Mucosa of gallbladder (tissue), 1 donor: ENCODE measurements at regions not wholly inside any gene's neighbourhood (a gene's known extent, or its start where the extent isn't known, plus 50 kb on each side); places are given as distances from the start of the nearest gene placed in this dataset.

ENCODE experiments used
- DNase-seq: peaks from one replicate; pipeline ENCODE4 v3.0.0-alpha.2; 2020; ENCODE audit warnings: low spot score
- donor health status: DM: no; HTN: no; CAD: no.

- no peak for DNase-seq
These were observed 315.2 kb upstream of the ZEB2 start for GRCh38 chr2:144834998-144835633.

GRCh38 chr2:144834363-144834762 lies 314.4 kb upstream of the ZEB2 start:
- no peak for DNase-seq

GRCh38 chr2:144833075-144833637 lies 313.2 kb upstream of the ZEB2 start:
- no peak for DNase-seq

GRCh38 chr2:144832048-144832447 lies 312.1 kb upstream of the ZEB2 start:
- no peak for DNase-seq

GRCh38 chr2:144830543-144830942 lies 310.6 kb upstream of the ZEB2 start:
- DNase-seq: no peak

GRCh38 chr2:144827404-144827803 lies 307.5 kb upstream of the ZEB2 start:
- DNase-seq: no peak

GRCh38 chr2:144826105-144826504 lies 306.2 kb upstream of the ZEB2 start:
- DNase-seq: no peak

- no peak for DNase-seq
These were observed 305.6 kb upstream of the ZEB2 start for GRCh38 chr2:144825331-144826020.

- no peak for DNase-seq
These were observed 304.6 kb upstream of the ZEB2 start for GRCh38 chr2:144824306-144825080.

GRCh38 chr2:144822966-144823365 lies 303.0 kb upstream of the ZEB2 start:
- no peak for DNase-seq

GRCh38 chr2:144812288-144812687 lies 292.4 kb upstream of the ZEB2 start:
- no peak for DNase-seq

- no peak for DNase-seq
These were observed 281.8 kb upstream of the ZEB2 start for GRCh38 chr2:144801766-144802165.

- no peak for DNase-seq
These were observed 281.4 kb upstream of the ZEB2 start for GRCh38 chr2:144801325-144801724.

GRCh38 chr2:144798989-144799388 lies 279.1 kb upstream of the ZEB2 start:
- no peak for DNase-seq

GRCh38 chr2:144798034-144798433 lies 278.1 kb upstream of the ZEB2 start:
- no peak for DNase-seq

- DNase-seq: no peak
These were observed 277.0 kb upstream of the ZEB2 start for GRCh38 chr2:144796936-144797335.

GRCh38 chr2:144796164-144796563 lies 276.2 kb upstream of the ZEB2 start:
- DNase-seq: no peak

- no peak for DNase-seq
These were observed 265.3 kb upstream of the ZEB2 start for GRCh38 chr2:144785253-144785652.

GRCh38 chr2:144780983-144781382 lies 261.1 kb upstream of the ZEB2 start:
- no peak for DNase-seq

GRCh38 chr2:144776766-144777165 lies 256.8 kb upstream of the ZEB2 start:
- no peak for DNase-seq

GRCh38 chr2:144774809-144775208 lies 254.9 kb upstream of the ZEB2 start:
- DNase-seq: no peak

GRCh38 chr2:144771348-144771747 lies 251.4 kb upstream of the ZEB2 start:
- DNase-seq: no peak
